IMR-90 (cell line): ENCODE measurements at regions not wholly inside any gene's neighbourhood (a gene's known extent, or its start where the extent isn't known, plus 50 kb on each side); places are given as distances from the start of the nearest gene placed in this dataset.

Experiments used
- ATAC-seq: fragments of 200-7000 bp; cut with Tn5 transposase; 2 replicates; pipeline ENCODE4 v1.9.1; 2020; ENCODE audit warnings: low read depth, mild to moderate bottlenecking, moderate library complexity
- BruUV-seq: library from RNA; stranded (reverse); fragments of 400-500 nt; replicated peaks from 2 replicates; lab custom pipeline; 2021; lab: Mats Ljungman, UMichigan
- CTCF ChIA-PET: fragments of 300-600 bp; formaldehyde crosslinking; extraction: SDS; loops from one replicate; lab custom pipeline; 2021; ENCODE audit warnings: antibody characterized with exemption; lab: Yijun Ruan, JAX
- POLR2A ChIA-PET: fragments of 300-600 bp; sonication (Branson Sonifier 250); formaldehyde crosslinking; loops from one replicate; lab custom pipeline; 2022; ENCODE audit warnings: antibody characterized with exemption; ENCODE audit not compliant: unreplicated experiment; lab: Charles Lee
- DNase-seq: peaks from one replicate; pipeline ENCODE4 v3.0.0; 2013
- H2AFZ ChIP-seq: replicated peaks from 2 replicates; pipeline ENCODE3; 2013; ENCODE audit warnings: low read length, mild to moderate bottlenecking; ENCODE audit not compliant: poor library complexity
- H2AK5ac ChIP-seq: 2 replicates; pipeline ENCODE4 v1.6.1; 2013; ENCODE audit warnings: low read depth, low read length, inconsistent platforms
- H2AK9ac ChIP-seq: replicated peaks from 2 replicates; pipeline ENCODE3; 2013; ENCODE audit warnings: mild to moderate bottlenecking, low read depth, low read length, moderate library complexity; ENCODE audit not compliant: poor library complexity
- H2BK120ac ChIP-seq: 2 replicates; pipeline ENCODE4 v1.6.1; 2013; ENCODE audit warnings: low read depth, low read length, inconsistent platforms
- H2BK15ac ChIP-seq: 3 replicates; pipeline ENCODE4 v1.6.1; 2013; ENCODE audit warnings: low read depth, low read length, inconsistent platforms
- H2BK20ac ChIP-seq: 2 replicates; pipeline ENCODE4 v1.6.1; 2013; ENCODE audit warnings: low read depth, mild to moderate bottlenecking, inconsistent platforms, low read length, moderate library complexity
- H2BK5ac ChIP-seq: 2 replicates; pipeline ENCODE4 v1.6.1; 2013; ENCODE audit warnings: mild to moderate bottlenecking, low read depth, low read length, inconsistent platforms; ENCODE audit not compliant: poor library complexity, severe bottlenecking
- H3K14ac ChIP-seq: replicated peaks from 2 replicates; pipeline ENCODE4 v1.6.1; 2013; ENCODE audit warnings: low read depth, low read length, inconsistent platforms
- H3K18ac ChIP-seq: 2 replicates; pipeline ENCODE4 v1.6.1; 2013; ENCODE audit warnings: low read depth, low read length, control low read depth
- H3K23ac ChIP-seq: 2 replicates; pipeline ENCODE4 v1.6.1; 2013; ENCODE audit warnings: low read depth, low read length, inconsistent platforms
- H3K27ac ChIP-seq: 2 replicates; pipeline ENCODE4 v1.5.1; 2013; ENCODE audit warnings: mild to moderate bottlenecking, control low read depth, low read length; ENCODE audit not compliant: insufficient read depth
- H3K27me3 ChIP-seq: 2 replicates; pipeline ENCODE4 v1.6.1; 2013; ENCODE audit warnings: low read length; ENCODE audit not compliant: control insufficient read depth, insufficient read depth
- H3K36me3 ChIP-seq: 2 replicates; pipeline ENCODE4 v1.6.1; 2013; ENCODE audit warnings: low read length, mixed read lengths; ENCODE audit not compliant: control insufficient read depth, insufficient read depth
- H3K4ac ChIP-seq: 2 replicates; pipeline ENCODE4 v1.6.1; 2013; ENCODE audit warnings: low read depth, low read length, inconsistent platforms
- H3K4me1 ChIP-seq: 2 replicates; pipeline ENCODE4 v1.6.1; 2013; ENCODE audit warnings: low read length, mixed read lengths; ENCODE audit not compliant: control insufficient read depth, insufficient read depth
- H3K4me2 ChIP-seq: 2 replicates; pipeline ENCODE4 v1.6.1; 2013; ENCODE audit warnings: low read depth, mild to moderate bottlenecking, control low read depth, low read length, moderate library complexity
- H3K4me3 ChIP-seq: 2 replicates; pipeline ENCODE4 v1.5.1; 2013; ENCODE audit warnings: low read depth, mild to moderate bottlenecking, control low read depth, low read length, moderate library complexity; ENCODE audit not compliant: insufficient read depth
- H3K56ac ChIP-seq: 2 replicates; pipeline ENCODE4 v1.6.1; 2013; ENCODE audit warnings: low read length, inconsistent platforms; ENCODE audit not compliant: insufficient read depth; ENCODE audit errors: extremely low read depth
- H3K79me1 ChIP-seq, 2 experiments: 2 replicates each; pipeline ENCODE4 v1.6.1; 2013; ENCODE audit warnings: low read length in 2 of 2, inconsistent platforms in 1 of 2, low read depth in 1 of 2
- H3K9ac ChIP-seq: 2 replicates; pipeline ENCODE4 v1.6.1; 2013; ENCODE audit warnings: low read depth, low read length, control low read depth
- H3K9me1 ChIP-seq: 2 replicates; pipeline ENCODE4 v1.6.1; 2013; ENCODE audit warnings: low read length, inconsistent platforms; ENCODE audit not compliant: insufficient read depth
- H3K9me3 ChIP-seq: 2 replicates; pipeline ENCODE4 v1.6.1; 2013; ENCODE audit warnings: low read length; ENCODE audit not compliant: control insufficient read depth, insufficient read depth
- H4K20me1 ChIP-seq: 2 replicates; pipeline ENCODE4 v1.6.1; 2013; ENCODE audit warnings: low read length, inconsistent platforms; ENCODE audit not compliant: insufficient read depth
- H4K5ac ChIP-seq: 2 replicates; pipeline ENCODE4 v1.6.1; 2013; ENCODE audit warnings: mild to moderate bottlenecking, low read depth, low read length, control low read depth
- H4K8ac ChIP-seq, 2 experiments: 2 replicates each; pipeline ENCODE4 v1.6.1; 2013; ENCODE audit warnings: low read depth in 2 of 2, low read length in 2 of 2, control low read depth in 1 of 2, inconsistent platforms in 1 of 2
- H4K91ac ChIP-seq: 2 replicates; pipeline ENCODE4 v1.6.1; 2013; ENCODE audit warnings: low read depth, low read length, inconsistent platforms; ENCODE audit not compliant: insufficient read depth
- BHLHE40 ChIP-seq: fragments of 150-350 bp; IDR thresholded peaks from 2 replicates; pipeline ENCODE4 v1.6.1; 2016; ENCODE audit warnings: mild to moderate bottlenecking, low read depth, low read length
- CTCF ChIP-seq: conservative IDR thresholded peaks from 2 replicates; pipeline ENCODE4 v1.5.1; 2012; ENCODE audit warnings: mild to moderate bottlenecking, low read depth, low read length, improper control_type of control experiment
- MAFK ChIP-seq: IDR thresholded peaks from 2 replicates; pipeline ENCODE4 v1.6.1; 2012; ENCODE audit warnings: low read depth, low read length, improper control_type of control experiment
- MAZ ChIP-seq: IDR thresholded peaks from 2 replicates; pipeline ENCODE4 v1.6.1; 2012; ENCODE audit warnings: low read depth, mild to moderate bottlenecking, low read length, improper control_type of control experiment, moderate library complexity, borderline replicate concordance
- RCOR1 ChIP-seq: IDR thresholded peaks from 2 replicates; pipeline ENCODE4 v1.6.1; 2012; ENCODE audit warnings: mild to moderate bottlenecking, low read length, improper control_type of control experiment; ENCODE audit not compliant: insufficient replicate concordance
- USF2 ChIP-seq: fragments of 150-350 bp; IDR thresholded peaks from 2 replicates; pipeline ENCODE4 v1.6.1; 2017; ENCODE audit warnings: mild to moderate bottlenecking, antibody characterized with exemption, low read length, low read depth
- WGBS, 2 experiments: methylation state at CpG; one replicate each; pipeline versions ENCODE4 v1.1.5 to v1.1.7; 2013; ENCODE audit warnings: missing lambda C conversion rate in 2 of 2; ENCODE audit not compliant: insufficient read length in 1 of 2; ENCODE audit errors: extremely low coverage in 2 of 2; 5-methylcytosine and 5-hydroxymethylcytosine counted together
- dilution Hi-C: fragments of 300-500 bp; cut with HindIII; formaldehyde crosslinking; loops from one replicate; pipeline ENCODE4 v1.14.3; 2018; ENCODE audit warnings: low sequenced_read_pairs; ENCODE audit not compliant: unreplicated experiment
- in situ Hi-C: fragments of 300-500 bp; cut with MboI; formaldehyde crosslinking; loops from 3 replicates; pipeline ENCODE4 v1.14.3; 2019; ENCODE audit warnings: low sequenced_read_pairs, inconsistent platforms, mixed read lengths
- intact Hi-C: fragments of 100-400 bp; cut with micrococcal nuclease; formaldehyde crosslinking; loops from 2 replicates; pipeline ENCODE4 v1.10.0; 2022

- H4K91ac ChIP-seq: peak overlapping the region; percentile 5; the same call in 1 of the 2 replicates
- H2AK9ac ChIP-seq: no peak overlapping the region
- POLR2A ChIA-PET: no interaction called here
- H3K18ac ChIP-seq: no peak overlapping the region
- H2AFZ ChIP-seq: no peak overlapping the region
- no peak for ATAC-seq
- dilution Hi-C loops: no loop called here
- intact Hi-C loops: no loop called here
- no peak for TF ChIP-seq MAFK
- no peak for TF ChIP-seq BHLHE40
- no peak for TF ChIP-seq CTCF
- no peak for TF ChIP-seq RCOR1
- TF ChIP-seq MAZ: no peak
- TF ChIP-seq USF2: no peak
- H3K14ac ChIP-seq: peak overlapping the region; percentile 71; the same call in 1 of the 2 replicates
- H2BK15ac ChIP-seq: peak overlapping the region; percentile 94; the same call in 2 of the 3 replicates
- H3K23ac ChIP-seq: no peak overlapping the region
- no peak for DNase-seq
- CTCF ChIA-PET: interaction anchor here (0.7 to 1.7 kb wide), 8 partner anchors 10 to 701 kb away, joined by 3 to 5 read pairs (median 4); no protein-coding TSS in a partner anchor
- peak overlapping the region; percentile 99; the same call in 1 of the 2 replicates for H2BK20ac ChIP-seq
- H3K9ac ChIP-seq: no peak overlapping the region
- no peak overlapping the region for H3K4me3 ChIP-seq
- peak overlapping the region; percentile 91; the same call in 1 of the 2 replicates for H3K4ac ChIP-seq
- H4K20me1 ChIP-seq: no peaks in the 10 kb centered on the region
- in situ Hi-C loops: no loop called here
- no peak overlapping the region for H3K56ac ChIP-seq
- peaks cover 15% of the 10 kb centered on the region for H3K9me1 ChIP-seq
- H3K4me2 ChIP-seq: no peak overlapping the region
- H3K4me1 ChIP-seq: peaks cover 15% of the 10 kb centered on the region; the same call in 1 of the 2 replicates
- H2BK5ac ChIP-seq: peak overlapping the region; percentile 49
- no peak overlapping the region for H3K27ac ChIP-seq
- H3K36me3 ChIP-seq: no peaks in the 10 kb centered on the region
- peaks cover 3% of the 10 kb centered on the region for H3K9me3 ChIP-seq
- peak overlapping the region; percentile 0 to 94; a peak in 2 of 4 replicates for H4K8ac ChIP-seq
- H3K27me3 ChIP-seq: no peaks in the 10 kb centered on the region
- BruUV-seq: no TSS peak
- H2AK5ac ChIP-seq: peak overlapping the region; percentile 69; the same call in 1 of the 2 replicates
- no peak overlapping the region for H4K5ac ChIP-seq
- peak overlapping the region; percentile 95 for H2BK120ac ChIP-seq
- WGBS, 2 experiments: no CpG with 5 or more reads among the region's 2 CpGs
- peaks cover 0 to 5% of the 10 kb centered on the region in 2 experiments; a peak in 1 of 4 replicates for H3K79me1 ChIP-seq
Measured at GRCh38 chr7:41003611-41003940, 699.3 kb downstream of the INHBA start.
